GM20000 (cell line): ENCODE measurements at regions not wholly inside any gene's neighbourhood (a gene's known extent, or its start where the extent isn't known, plus 50 kb on each side); places are given as distances from the start of the nearest gene placed in this dataset.

ENCODE experiments used
- DNase-seq: peaks from one replicate; pipeline ENCODE4 v3.0.0; 2012; ENCODE audit warnings: low spot score
- CTCF ChIP-seq: IDR thresholded peaks from 2 replicates; pipeline ENCODE4 v1.5.1; 2012; ENCODE audit warnings: mild to moderate bottlenecking, control low read depth; ENCODE audit errors: extremely low read depth, missing control alignments

- no peak for DNase-seq
- no peak for TF ChIP-seq CTCF
Measured at GRCh38 chr2:76584474-76584873, 873.8 kb upstream of the GCFC2 start.

- DNase-seq: no peak
- TF ChIP-seq CTCF: no peak
Measured at GRCh38 chr2:76579911-76580310, 869.2 kb upstream of the GCFC2 start.

GRCh38 chr2:76572981-76573380 is 862.3 kb upstream of the GCFC2 start:
- TF ChIP-seq CTCF: no peak

GRCh38 chr2:76569819-76570218 is 859.1 kb upstream of the GCFC2 start:
- no peak for DNase-seq

More at GRCh38 chr2:76572981-76573380, 862.3 kb upstream of the GCFC2 start:
- DNase-seq: no peak

GRCh38 chr2:76567478-76567877 is 856.8 kb upstream of the GCFC2 start:
- no peak for DNase-seq
- no peak for TF ChIP-seq CTCF

More at GRCh38 chr2:76569819-76570218, 859.1 kb upstream of the GCFC2 start:
- TF ChIP-seq CTCF: no peak

- no peak for TF ChIP-seq CTCF
Measured at GRCh38 chr2:76564734-76565133, 854.0 kb upstream of the GCFC2 start.

GRCh38 chr2:76563730-76564129 is 853.0 kb upstream of the GCFC2 start:
- DNase-seq: no peak
- TF ChIP-seq CTCF: no peak

More at GRCh38 chr2:76564734-76565133, 854.0 kb upstream of the GCFC2 start:
- no peak for DNase-seq
